IMR-90 (cell line): ENCODE measurements at regions not wholly inside any gene's neighbourhood (a gene's known extent, or its start where the extent isn't known, plus 50 kb on each side); places are given as distances from the start of the nearest gene placed in this dataset.

ENCODE experiments used
- ATAC-seq: fragments of 200-7000 bp; cut with Tn5 transposase; 2 replicates; pipeline ENCODE4 v1.9.1; 2020; ENCODE audit warnings: low read depth, mild to moderate bottlenecking, moderate library complexity
- BruUV-seq: library from RNA; stranded (reverse); fragments of 400-500 nt; replicated peaks from 2 replicates; lab custom pipeline; 2021; lab: Mats Ljungman, UMichigan
- CTCF ChIA-PET: fragments of 300-600 bp; formaldehyde crosslinking; extraction: SDS; loops from one replicate; lab custom pipeline; 2021; ENCODE audit warnings: antibody characterized with exemption; lab: Yijun Ruan, JAX
- POLR2A ChIA-PET: fragments of 300-600 bp; sonication (Branson Sonifier 250); formaldehyde crosslinking; loops from one replicate; lab custom pipeline; 2022; ENCODE audit warnings: antibody characterized with exemption; ENCODE audit not compliant: unreplicated experiment; lab: Charles Lee
- DNase-seq: peaks from one replicate; pipeline ENCODE4 v3.0.0; 2013
- H2AFZ ChIP-seq: replicated peaks from 2 replicates; pipeline ENCODE3; 2013; ENCODE audit warnings: low read length, mild to moderate bottlenecking; ENCODE audit not compliant: poor library complexity
- H2AK5ac ChIP-seq: 2 replicates; pipeline ENCODE4 v1.6.1; 2013; ENCODE audit warnings: low read depth, low read length, inconsistent platforms
- H2AK9ac ChIP-seq: replicated peaks from 2 replicates; pipeline ENCODE3; 2013; ENCODE audit warnings: mild to moderate bottlenecking, low read depth, low read length, moderate library complexity; ENCODE audit not compliant: poor library complexity
- H2BK120ac ChIP-seq: 2 replicates; pipeline ENCODE4 v1.6.1; 2013; ENCODE audit warnings: low read depth, low read length, inconsistent platforms
- H2BK15ac ChIP-seq: 3 replicates; pipeline ENCODE4 v1.6.1; 2013; ENCODE audit warnings: low read depth, low read length, inconsistent platforms
- H2BK20ac ChIP-seq: 2 replicates; pipeline ENCODE4 v1.6.1; 2013; ENCODE audit warnings: low read depth, mild to moderate bottlenecking, inconsistent platforms, low read length, moderate library complexity
- H2BK5ac ChIP-seq: 2 replicates; pipeline ENCODE4 v1.6.1; 2013; ENCODE audit warnings: mild to moderate bottlenecking, low read depth, low read length, inconsistent platforms; ENCODE audit not compliant: poor library complexity, severe bottlenecking
- H3K14ac ChIP-seq: replicated peaks from 2 replicates; pipeline ENCODE4 v1.6.1; 2013; ENCODE audit warnings: low read depth, low read length, inconsistent platforms
- H3K18ac ChIP-seq: 2 replicates; pipeline ENCODE4 v1.6.1; 2013; ENCODE audit warnings: low read depth, low read length, control low read depth
- H3K23ac ChIP-seq: 2 replicates; pipeline ENCODE4 v1.6.1; 2013; ENCODE audit warnings: low read depth, low read length, inconsistent platforms
- H3K27ac ChIP-seq: 2 replicates; pipeline ENCODE4 v1.5.1; 2013; ENCODE audit warnings: mild to moderate bottlenecking, control low read depth, low read length; ENCODE audit not compliant: insufficient read depth
- H3K27me3 ChIP-seq: 2 replicates; pipeline ENCODE4 v1.6.1; 2013; ENCODE audit warnings: low read length; ENCODE audit not compliant: control insufficient read depth, insufficient read depth
- H3K36me3 ChIP-seq: 2 replicates; pipeline ENCODE4 v1.6.1; 2013; ENCODE audit warnings: low read length, mixed read lengths; ENCODE audit not compliant: control insufficient read depth, insufficient read depth
- H3K4ac ChIP-seq: 2 replicates; pipeline ENCODE4 v1.6.1; 2013; ENCODE audit warnings: low read depth, low read length, inconsistent platforms
- H3K4me1 ChIP-seq: 2 replicates; pipeline ENCODE4 v1.6.1; 2013; ENCODE audit warnings: low read length, mixed read lengths; ENCODE audit not compliant: control insufficient read depth, insufficient read depth
- H3K4me2 ChIP-seq: 2 replicates; pipeline ENCODE4 v1.6.1; 2013; ENCODE audit warnings: low read depth, mild to moderate bottlenecking, control low read depth, low read length, moderate library complexity
- H3K4me3 ChIP-seq: 2 replicates; pipeline ENCODE4 v1.5.1; 2013; ENCODE audit warnings: low read depth, mild to moderate bottlenecking, control low read depth, low read length, moderate library complexity; ENCODE audit not compliant: insufficient read depth
- H3K56ac ChIP-seq: 2 replicates; pipeline ENCODE4 v1.6.1; 2013; ENCODE audit warnings: low read length, inconsistent platforms; ENCODE audit not compliant: insufficient read depth; ENCODE audit errors: extremely low read depth
- H3K79me1 ChIP-seq, 2 experiments: 2 replicates each; pipeline ENCODE4 v1.6.1; 2013; ENCODE audit warnings: low read length in 2 of 2, inconsistent platforms in 1 of 2, low read depth in 1 of 2
- H3K9ac ChIP-seq: 2 replicates; pipeline ENCODE4 v1.6.1; 2013; ENCODE audit warnings: low read depth, low read length, control low read depth
- H3K9me1 ChIP-seq: 2 replicates; pipeline ENCODE4 v1.6.1; 2013; ENCODE audit warnings: low read length, inconsistent platforms; ENCODE audit not compliant: insufficient read depth
- H3K9me3 ChIP-seq: 2 replicates; pipeline ENCODE4 v1.6.1; 2013; ENCODE audit warnings: low read length; ENCODE audit not compliant: control insufficient read depth, insufficient read depth
- H4K20me1 ChIP-seq: 2 replicates; pipeline ENCODE4 v1.6.1; 2013; ENCODE audit warnings: low read length, inconsistent platforms; ENCODE audit not compliant: insufficient read depth
- H4K5ac ChIP-seq: 2 replicates; pipeline ENCODE4 v1.6.1; 2013; ENCODE audit warnings: mild to moderate bottlenecking, low read depth, low read length, control low read depth
- H4K8ac ChIP-seq, 2 experiments: 2 replicates each; pipeline ENCODE4 v1.6.1; 2013; ENCODE audit warnings: low read depth in 2 of 2, low read length in 2 of 2, control low read depth in 1 of 2, inconsistent platforms in 1 of 2
- H4K91ac ChIP-seq: 2 replicates; pipeline ENCODE4 v1.6.1; 2013; ENCODE audit warnings: low read depth, low read length, inconsistent platforms; ENCODE audit not compliant: insufficient read depth
- BHLHE40 ChIP-seq: fragments of 150-350 bp; IDR thresholded peaks from 2 replicates; pipeline ENCODE4 v1.6.1; 2016; ENCODE audit warnings: mild to moderate bottlenecking, low read depth, low read length
- CHD1 ChIP-seq: IDR thresholded peaks from 2 replicates; pipeline ENCODE4 v1.6.1; 2012; ENCODE audit warnings: low read depth, low read length, improper control_type of control experiment
- RAD21 ChIP-seq: IDR thresholded peaks from 2 replicates; pipeline ENCODE4 v1.6.1; 2012; ENCODE audit warnings: low read length, improper control_type of control experiment
- RFX5 ChIP-seq: IDR thresholded peaks from 2 replicates; pipeline ENCODE4 v1.8.0; 2012; ENCODE audit warnings: low read depth, mild to moderate bottlenecking, low read length, moderate library complexity
- WGBS, 2 experiments: methylation state at CpG; one replicate each; pipeline versions ENCODE4 v1.1.5 to v1.1.7; 2013; ENCODE audit warnings: missing lambda C conversion rate in 2 of 2; ENCODE audit not compliant: insufficient read length in 1 of 2; ENCODE audit errors: extremely low coverage in 2 of 2; 5-methylcytosine and 5-hydroxymethylcytosine counted together
- dilution Hi-C: fragments of 300-500 bp; cut with HindIII; formaldehyde crosslinking; loops from one replicate; pipeline ENCODE4 v1.14.3; 2018; ENCODE audit warnings: low sequenced_read_pairs; ENCODE audit not compliant: unreplicated experiment
- in situ Hi-C: fragments of 300-500 bp; cut with MboI; formaldehyde crosslinking; loops from 3 replicates; pipeline ENCODE4 v1.14.3; 2019; ENCODE audit warnings: low sequenced_read_pairs, inconsistent platforms, mixed read lengths
- intact Hi-C: fragments of 100-400 bp; cut with micrococcal nuclease; formaldehyde crosslinking; loops from 2 replicates; pipeline ENCODE4 v1.10.0; 2022

- POLR2A ChIA-PET, result no interaction called here
- in situ Hi-C loops, result no loop called here
- no peak overlapping the region for H3K4me2 ChIP-seq
These were observed 560.6 kb downstream of the TLE1 start for GRCh38 chr9:81128701-81129100.

More at GRCh38 chr9:81128701-81129100, 560.6 kb downstream of the TLE1 start:
- no peak for ATAC-seq
- H3K23ac ChIP-seq, result no peak overlapping the region
- H3K4ac ChIP-seq, result no peak overlapping the region
- H3K56ac ChIP-seq, result no peak overlapping the region
- H3K18ac ChIP-seq, result no peak overlapping the region
- no peak overlapping the region for H2BK15ac ChIP-seq
- no peak overlapping the region for H2BK20ac ChIP-seq
- no peak overlapping the region for H4K8ac ChIP-seq
- no peaks in the 10 kb centered on the region for H3K79me1 ChIP-seq
- no peak overlapping the region for H4K91ac ChIP-seq
- no peak overlapping the region for H3K9ac ChIP-seq
- no peak overlapping the region for H2AFZ ChIP-seq
- H3K14ac ChIP-seq, result no peak overlapping the region
- no peak overlapping the region for H2AK9ac ChIP-seq
- no peak overlapping the region for H3K4me3 ChIP-seq
- no peak overlapping the region for H2AK5ac ChIP-seq
- TF ChIP-seq BHLHE40 (no peak), RAD21 (no peak), CHD1 (no peak), RFX5 (no peak)
- H2BK5ac ChIP-seq, result no peak overlapping the region
- no TSS peak for BruUV-seq
- no peaks in the 10 kb centered on the region for H4K20me1 ChIP-seq
- no peaks in the 10 kb centered on the region for H3K9me3 ChIP-seq
- no peaks in the 10 kb centered on the region for H3K36me3 ChIP-seq
- no peak overlapping the region for H2BK120ac ChIP-seq
- H4K5ac ChIP-seq, result no peak overlapping the region
- H3K27ac ChIP-seq, result no peak overlapping the region
- peak; percentile 23 for DNase-seq
- peaks cover 4% of the 10 kb centered on the region; the same call in 1 of the 2 replicates for H3K27me3 ChIP-seq
- intact Hi-C loops, result no loop called here
- CTCF ChIA-PET, result no interaction called here
- no peaks in the 10 kb centered on the region for H3K9me1 ChIP-seq
- dilution Hi-C loops, result no loop called here
- WGBS, 2 experiments, result 86% methylated on average over 1 of the region's 6 CpGs; no CpG with 5 or more reads in 1 of the 2 experiments
- peaks cover 3% of the 10 kb centered on the region; the same call in 1 of the 2 replicates for H3K4me1 ChIP-seq
